T-cell (primary cell): ENCODE measurements at regions not wholly inside any gene's neighbourhood (a gene's known extent, or its start where the extent isn't known, plus 50 kb on each side); places are given as distances from the start of the nearest gene placed in this dataset.

Experiments
- ATAC-seq, 4 experiments: fragments of 200-7000 bp in 3 of 4; fragments of 150-1000 bp in 1 of 4; cut with Tn5 transposase; replicated peaks in 1 of 4; 1 replicate in 3 of 4; 2 replicates in 1 of 4; pipeline ENCODE4 v1.10.0; 2021; ENCODE audit warnings: moderate library complexity in 3 of 4, mild to moderate bottlenecking in 2 of 4, moderate number of reproducible peaks in 1 of 4
- CTCF ChIA-PET, 2 donors: fragments of 300-600 bp; sonication (Branson Sonifier 250); formaldehyde crosslinking; loops; one replicate each; lab custom pipeline; 2022; ENCODE audit warnings: antibody characterized with exemption in 2 of 2; lab: Charles Lee
- POLR2A ChIA-PET, 2 donors: fragments of 300-600 bp; sonication (Branson Sonifier 250); formaldehyde crosslinking; loops; one replicate each; lab custom pipeline; 2022; ENCODE audit warnings: antibody characterized with exemption in 2 of 2; lab: Charles Lee
- DNase-seq, 35 experiments: peaks; one replicate each; pipeline versions ENCODE4 v3.0.0 to v3.0.0-alpha.2; 2013 to 2023
- H3K27ac ChIP-seq: one replicate; pipeline ENCODE4 v1.5.1; 2013; ENCODE audit warnings: low read length
- H3K27me3 ChIP-seq, 2 experiments: replicated peaks in 1 of 2; 1 replicate in 1 of 2; 2 replicates in 1 of 2; pipeline versions ENCODE4 v1.6.1 to v1.7.0; 2013; ENCODE audit warnings: low read length in 1 of 2, mixed read lengths in 1 of 2; ENCODE audit not compliant: control insufficient read depth in 2 of 2, insufficient read depth in 2 of 2; ENCODE audit errors: extremely low read depth in 1 of 2
- H3K36me3 ChIP-seq, 2 donors: 1 replicate in 1 of 2; 2 replicates in 1 of 2; pipeline versions ENCODE4 v1.6.1 to v1.7.0; 2013; ENCODE audit warnings: low read length in 1 of 2; ENCODE audit not compliant: control insufficient read depth in 2 of 2, insufficient read depth in 1 of 2; ENCODE audit errors: extremely low read depth in 1 of 2
- H3K4me1 ChIP-seq, 2 experiments: 1 replicate in 1 of 2; 2 replicates in 1 of 2; pipeline versions ENCODE4 v1.6.1 to v1.7.0; 2013; ENCODE audit warnings: low read length in 2 of 2, mixed read lengths in 1 of 2; ENCODE audit not compliant: insufficient read depth in 2 of 2, control insufficient read depth in 1 of 2; ENCODE audit errors: extremely low read depth in 1 of 2
- H3K4me3 ChIP-seq, 2 donors: 1 replicate in 1 of 2; 2 replicates in 1 of 2; pipeline versions ENCODE4 v1.5.1 to v1.7.0; 2013; ENCODE audit warnings: mild to moderate bottlenecking in 2 of 2, low read length in 1 of 2, moderate library complexity in 1 of 2; ENCODE audit not compliant: control insufficient read depth in 1 of 2; ENCODE audit errors: extremely low read depth in 1 of 2
- H3K9me3 ChIP-seq: 2 replicates; pipeline ENCODE4 v1.7.0; 2013
- H3K27ac Mint-ChIP-seq, 2 donors: one replicate each; pipeline ENCODE4 v1.8.0; 2020 to 2021; ENCODE audit warnings: mild to moderate bottlenecking in 2 of 2, mixed read lengths in 2 of 2
- H3K27me3 Mint-ChIP-seq, 2 donors: one replicate each; pipeline ENCODE4 v1.8.0; 2021 to 2022; ENCODE audit warnings: mixed read lengths in 2 of 2
- H3K36me3 Mint-ChIP-seq: one replicate; pipeline ENCODE4 v1.8.0; 2021; ENCODE audit warnings: mixed read lengths
- H3K4me1 Mint-ChIP-seq, 3 donors: one replicate each; pipeline ENCODE4 v1.8.0; 2020 to 2022; ENCODE audit warnings: mixed read lengths in 3 of 3, mild to moderate bottlenecking in 1 of 3
- H3K4me3 Mint-ChIP-seq, 3 donors: one replicate each; pipeline ENCODE4 v1.8.0; 2020 to 2022; ENCODE audit warnings: mild to moderate bottlenecking in 3 of 3, mixed read lengths in 3 of 3, moderate library complexity in 3 of 3
- H3K9me3 Mint-ChIP-seq, 3 donors: one replicate each; pipeline ENCODE4 v1.8.0; 2020 to 2022; ENCODE audit warnings: mixed read lengths in 3 of 3
- WGBS: methylation state at CpG from one replicate; pipeline ENCODE4 v1.1.5; 2013; ENCODE audit warnings: missing lambda C conversion rate; ENCODE audit not compliant: insufficient coverage; 5-methylcytosine and 5-hydroxymethylcytosine counted together

DNA sequence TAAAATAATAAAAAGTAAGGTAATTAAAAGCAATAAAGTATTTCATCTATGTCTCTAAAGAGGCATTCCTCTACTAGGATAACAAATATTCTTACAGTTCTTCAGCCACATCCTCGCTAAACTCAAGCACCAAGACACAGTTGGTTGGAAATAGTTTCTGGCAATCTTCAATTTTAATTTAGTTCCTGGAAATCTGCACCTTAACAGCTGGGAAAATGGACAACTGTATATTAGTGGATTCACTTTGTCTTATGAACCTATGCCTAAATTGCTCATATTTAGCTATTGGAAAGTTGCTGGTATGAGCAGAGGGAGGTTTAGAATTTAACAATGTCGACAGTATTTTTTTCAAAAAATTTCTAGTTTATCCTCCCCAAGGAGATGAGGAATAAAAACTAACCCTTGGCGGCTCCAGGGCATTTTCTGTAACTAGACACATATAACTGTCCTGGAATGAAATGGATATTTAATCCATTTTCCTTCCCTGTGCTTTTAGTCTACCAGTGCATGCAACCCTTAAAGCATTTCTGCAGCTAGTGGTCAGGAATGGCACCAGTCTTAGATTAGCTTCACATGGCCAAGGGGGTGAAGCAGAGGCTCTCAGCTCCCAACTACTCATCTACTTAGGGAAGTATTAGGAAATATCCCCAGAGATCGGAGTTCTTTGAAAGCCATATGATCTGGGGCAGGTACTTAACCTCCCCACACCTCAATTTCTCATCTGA is 290.0 kb upstream of the THBS1 start:
- H3K4me3 ChIP-seq, result no peak overlapping the region
- ChIA-PET CTCF (no interaction called here), POLR2A (no interaction called here)
- H3K36me3 ChIP-seq, result no peaks in the 10 kb centered on the region
- Mint-ChIP-seq H3K27ac (no peak overlapping the region), H3K36me3 (no peaks in the 10 kb centered on the region), H3K4me3 (no peak overlapping the region), H3K27me3 (peaks cover 14 to 30% of the 10 kb centered on the region in 2 donors), H3K9me3 (peaks cover 0 to 15% (median 11%) of the 10 kb centered on the region in 3 donors), H3K4me1 (no peaks in the 10 kb centered on the region)
- ATAC-seq (no peak), DNase-seq (no peak)
- no peaks in the 10 kb centered on the region for H3K27me3 ChIP-seq
- no peaks in the 10 kb centered on the region for H3K4me1 ChIP-seq
- no peaks in the 10 kb centered on the region for H3K9me3 ChIP-seq
- no peak overlapping the region for H3K27ac ChIP-seq
- no CpG with 5 or more reads among the region's 4 CpGs for WGBS

GRCh38 chr15:39291690-39292089 is 289.2 kb upstream of the THBS1 start:
- ATAC-seq (no peak), DNase-seq (no peak)
- Histone ChIP-seq H3K27me3 (no peaks in the 10 kb centered on the region), H3K4me1 (no peaks in the 10 kb centered on the region), H3K4me3 (no peak overlapping the region), H3K36me3 (no peaks in the 10 kb centered on the region), H3K9me3 (no peaks in the 10 kb centered on the region), H3K27ac (no peak overlapping the region)
- Mint-ChIP-seq H3K4me3 (no peak overlapping the region), H3K27me3 (peaks cover 14 to 27% of the 10 kb centered on the region in 2 donors), H3K4me1 (no peaks in the 10 kb centered on the region), H3K36me3 (no peaks in the 10 kb centered on the region), H3K9me3 (peaks cover 0 to 15% (median 11%) of the 10 kb centered on the region in 3 donors), H3K27ac (no peak overlapping the region)
- ChIA-PET POLR2A (no interaction called here), CTCF (no interaction called here)
- WGBS, result no CpG with 5 or more reads among the region's 3 CpGs

GRCh38 chr15:39296955-39297354 is 283.9 kb upstream of the THBS1 start:
- H3K36me3 Mint-ChIP-seq, result no peaks in the 10 kb centered on the region
- H3K4me1 Mint-ChIP-seq, result no peaks in the 10 kb centered on the region
- Histone ChIP-seq H3K4me1 (no peaks in the 10 kb centered on the region), H3K4me3 (no peak overlapping the region), H3K27ac (no peak overlapping the region), H3K36me3 (no peaks in the 10 kb centered on the region), H3K9me3 (no peaks in the 10 kb centered on the region), H3K27me3 (no peaks in the 10 kb centered on the region)
- no CpG with 5 or more reads among the region's 1 CpG for WGBS
- ChIA-PET POLR2A (no interaction called here), CTCF (no interaction called here)
- no peak overlapping the region for H3K27ac Mint-ChIP-seq
- no peak for ATAC-seq
- H3K9me3 Mint-ChIP-seq, result peaks cover 0 to 12% (median 6%) of the 10 kb centered on the region in 3 donors
- H3K4me3 Mint-ChIP-seq, result no peak overlapping the region
- no peak for DNase-seq
- H3K27me3 Mint-ChIP-seq, result peaks cover 14 to 32% of the 10 kb centered on the region in 2 donors

GRCh38 chr15:39298271-39298962 is 282.5 kb upstream of the THBS1 start:
- POLR2A ChIA-PET, result no interaction called here
- no peaks in the 10 kb centered on the region for H3K4me1 ChIP-seq
- Mint-ChIP-seq H3K4me3 (no peak overlapping the region), H3K4me1 (no peaks in the 10 kb centered on the region), H3K27me3 (peaks cover 9 to 31% of the 10 kb centered on the region in 2 donors), H3K27ac (no peak overlapping the region), H3K9me3 (peaks cover 0 to 5% (median 0%) of the 10 kb centered on the region in 3 donors), H3K36me3 (no peaks in the 10 kb centered on the region)
- no peak overlapping the region for H3K4me3 ChIP-seq
- no peak overlapping the region for H3K27ac ChIP-seq
- ATAC-seq (no peak), DNase-seq (no peak)
- no peaks in the 10 kb centered on the region for H3K9me3 ChIP-seq
- CTCF ChIA-PET, result no interaction called here
- H3K36me3 ChIP-seq, result no peaks in the 10 kb centered on the region
- no peaks in the 10 kb centered on the region for H3K27me3 ChIP-seq
- WGBS, result 48% methylated on average over 2 of the region's 4 CpGs

DNA sequence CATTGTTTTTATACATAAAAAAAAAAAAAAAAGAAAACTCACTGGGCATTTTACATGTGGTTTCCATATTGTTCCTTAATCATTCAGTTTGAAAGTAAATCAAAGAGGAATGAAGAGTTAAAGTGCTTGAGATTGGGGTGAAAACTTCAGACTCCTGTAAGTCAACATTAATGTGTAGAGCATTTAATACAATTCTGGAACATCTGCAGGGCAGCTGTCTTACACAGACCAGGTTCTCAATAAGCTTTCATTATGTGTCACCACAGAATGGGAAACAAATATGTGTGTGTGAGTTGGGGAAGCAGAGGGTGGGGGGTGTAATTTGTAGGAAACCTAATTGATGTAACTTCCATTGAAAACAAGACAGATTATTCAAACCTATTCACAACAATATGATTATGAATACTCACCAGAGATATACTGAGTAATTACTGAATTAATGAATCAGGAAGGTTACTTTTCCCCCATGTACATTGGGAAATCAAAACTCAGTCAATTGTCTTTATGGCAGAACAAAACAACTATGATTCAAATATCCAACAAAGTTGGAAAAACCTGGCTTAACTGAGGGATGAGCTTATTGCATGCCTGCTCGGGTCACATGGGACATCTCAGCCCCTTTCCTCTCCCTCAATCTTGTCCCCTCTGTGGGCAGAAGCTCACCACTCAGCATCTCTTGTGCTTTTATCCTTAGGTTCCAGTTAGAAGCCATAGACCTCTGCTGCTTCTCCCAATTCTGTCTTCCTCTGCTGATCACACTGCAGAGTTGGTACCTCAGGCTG is 281.2 kb upstream of the THBS1 start:
- Mint-ChIP-seq H3K36me3 (no peaks in the 10 kb centered on the region), H3K4me1 (no peaks in the 10 kb centered on the region), H3K4me3 (no peak overlapping the region), H3K27me3 (peaks cover 0 to 24% of the 10 kb centered on the region in 2 donors), H3K27ac (no peak overlapping the region), H3K9me3 (no peaks in the 10 kb centered on the region)
- DNase-seq (no peak), ATAC-seq (no peak)
- CTCF ChIA-PET, result no interaction called here
- H3K9me3 ChIP-seq, result no peaks in the 10 kb centered on the region
- WGBS, result 70% methylated on average over 1 of the region's 1 CpG
- H3K4me3 ChIP-seq, result no peak overlapping the region
- H3K27ac ChIP-seq, result no peak overlapping the region
- H3K4me1 ChIP-seq, result no peaks in the 10 kb centered on the region
- POLR2A ChIA-PET, result no interaction called here
- H3K36me3 ChIP-seq, result no peaks in the 10 kb centered on the region
- H3K27me3 ChIP-seq, result no peaks in the 10 kb centered on the region

- no CpG with 5 or more reads among the region's 3 CpGs for WGBS
- ChIA-PET POLR2A (no interaction called here), CTCF (no interaction called here)
- H3K9me3 Mint-ChIP-seq, result no peaks in the 10 kb centered on the region
- no peak overlapping the region for H3K27ac Mint-ChIP-seq
- H3K36me3 Mint-ChIP-seq, result no peaks in the 10 kb centered on the region
- H3K4me1 Mint-ChIP-seq, result no peaks in the 10 kb centered on the region
- ATAC-seq, result no peak
- Histone ChIP-seq H3K27ac (no peak overlapping the region), H3K4me3 (no peak overlapping the region), H3K36me3 (no peaks in the 10 kb centered on the region), H3K27me3 (no peaks in the 10 kb centered on the region), H3K4me1 (no peaks in the 10 kb centered on the region), H3K9me3 (no peaks in the 10 kb centered on the region)
- no peak overlapping the region for H3K4me3 Mint-ChIP-seq
- DNase-seq, result no peak
- peaks cover 0 to 23% of the 10 kb centered on the region in 2 donors for H3K27me3 Mint-ChIP-seq
Measured at GRCh38 chr15:39300451-39301153, 280.3 kb upstream of the THBS1 start.
